Forelimb muscle (tissue), 1 donor: ENCODE measurements at regions not wholly inside any gene's neighbourhood (a gene's known extent, or its start where the extent isn't known, plus 50 kb on each side); places are given as distances from the start of the nearest gene placed in this dataset.
A peak's percentile ranks its signal among the peaks of the same experiment; 100 is the strongest.

Experiments used
- DNase-seq: peaks from one replicate; pipeline ENCODE4 v3.0.0-alpha.2; 2013; ENCODE audit warnings: low read depth

DNA sequence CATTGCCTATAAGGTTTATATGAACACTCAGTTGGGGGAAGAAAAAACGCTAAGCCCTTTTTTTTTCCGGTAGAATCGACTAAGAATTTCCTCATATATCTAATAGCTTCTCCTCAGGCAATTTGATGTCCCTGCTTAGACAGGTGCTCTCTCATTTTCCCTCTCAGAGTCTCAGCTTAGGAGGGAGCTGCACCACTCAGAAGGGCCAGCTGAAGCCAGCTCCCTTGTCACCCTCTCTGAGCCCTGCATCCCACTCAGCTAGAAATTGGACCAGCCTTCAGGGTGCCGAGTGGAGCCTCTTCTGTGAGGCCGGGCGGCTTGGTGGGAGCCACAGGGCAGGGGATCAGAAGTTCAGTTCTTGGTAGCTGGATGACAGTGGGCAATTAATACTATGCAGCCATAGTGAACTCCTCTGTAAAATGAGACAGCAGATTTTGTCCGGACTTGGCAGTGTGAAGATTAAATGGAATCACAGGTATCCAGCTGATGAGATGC lies 368.5 kb downstream of the MAFB start:
- DNase-seq: no peak

DNA sequence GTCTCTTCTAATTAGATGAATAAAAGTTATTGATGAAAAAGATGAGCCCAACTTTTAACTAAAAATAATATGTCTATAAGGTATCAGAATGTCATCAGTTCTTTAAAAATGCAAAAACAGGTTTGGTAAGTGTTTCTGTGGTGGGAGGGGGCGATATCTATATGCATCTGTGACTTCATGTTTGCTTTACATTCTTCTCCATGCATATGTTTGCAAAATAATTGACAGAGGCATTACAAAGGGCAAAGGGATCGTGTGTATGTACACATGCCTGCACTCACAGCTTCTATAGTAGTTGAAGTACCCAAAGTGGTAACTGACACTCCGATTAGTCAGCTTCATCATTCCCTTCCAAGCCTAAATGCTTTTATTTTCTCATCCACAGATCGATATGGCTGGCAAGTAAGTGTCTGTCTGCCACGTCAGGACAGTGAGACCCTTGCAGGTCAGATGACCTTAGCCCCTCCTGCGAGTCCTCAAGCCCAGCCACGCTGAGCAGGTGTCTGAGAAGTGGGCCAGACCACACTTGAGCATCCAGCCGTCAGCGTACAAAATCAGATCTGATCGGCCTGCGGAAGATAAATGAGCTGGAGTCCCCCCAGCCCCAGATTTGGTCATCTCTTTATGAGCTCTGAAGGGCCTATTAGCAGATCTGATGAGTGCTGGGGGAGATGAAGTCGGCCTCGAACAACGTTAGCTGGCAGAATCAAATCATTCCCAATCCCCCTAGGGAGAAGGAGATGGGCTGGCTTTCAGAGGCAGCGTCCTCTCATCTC lies 369.1 kb downstream of the MAFB start:
- peak; percentile 49 for DNase-seq

DNA sequence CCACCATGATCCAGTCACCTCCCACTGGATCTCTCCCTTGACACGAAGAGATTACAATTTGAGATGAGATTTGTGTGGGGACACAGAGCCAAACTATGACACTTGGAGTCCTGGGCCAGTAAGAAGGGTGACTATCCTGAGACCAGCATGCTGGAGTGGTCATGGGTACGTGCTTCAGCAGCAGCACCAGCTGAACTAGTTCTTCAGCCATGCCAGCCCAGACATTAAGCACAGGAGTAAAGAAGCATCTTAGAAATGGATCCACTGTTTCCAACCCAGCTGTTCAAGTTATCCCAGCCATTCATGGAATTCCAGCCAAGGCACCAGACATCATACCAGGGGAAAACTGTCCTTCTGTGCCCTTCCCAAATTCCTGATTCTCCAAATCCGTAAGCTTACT lies 370.0 kb downstream of the MAFB start:
- DNase-seq: no peak

DNA sequence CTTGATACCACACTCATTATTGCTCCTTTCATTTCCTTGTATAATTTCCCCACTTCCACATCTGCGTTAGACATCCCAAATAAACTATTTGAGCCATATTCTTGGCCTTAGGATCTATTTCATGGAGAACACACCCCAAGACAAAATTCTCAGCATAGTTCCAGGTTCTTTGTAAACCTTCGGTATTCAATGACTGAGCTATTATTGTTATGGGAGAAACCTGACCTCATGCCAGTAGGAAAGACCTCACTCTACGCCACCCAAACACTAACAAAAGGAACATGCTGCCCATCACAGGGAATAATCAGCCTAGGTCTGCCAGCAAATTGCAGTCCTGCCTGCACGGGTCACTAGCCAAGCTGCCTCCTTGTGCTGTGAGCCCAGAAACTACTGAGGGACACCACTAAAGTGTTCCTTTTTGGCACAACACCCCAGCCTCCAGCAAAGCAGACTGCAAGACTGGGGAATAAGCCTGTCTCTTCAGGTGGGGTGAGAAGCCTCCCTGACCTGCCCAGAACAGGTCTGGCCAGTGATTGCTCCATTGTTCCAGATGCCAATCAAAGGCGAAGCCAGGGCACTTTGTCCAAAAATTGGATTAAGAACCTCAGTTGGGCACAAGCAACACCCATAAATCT lies 371.8 kb downstream of the MAFB start:
- DNase-seq: no peak

DNA sequence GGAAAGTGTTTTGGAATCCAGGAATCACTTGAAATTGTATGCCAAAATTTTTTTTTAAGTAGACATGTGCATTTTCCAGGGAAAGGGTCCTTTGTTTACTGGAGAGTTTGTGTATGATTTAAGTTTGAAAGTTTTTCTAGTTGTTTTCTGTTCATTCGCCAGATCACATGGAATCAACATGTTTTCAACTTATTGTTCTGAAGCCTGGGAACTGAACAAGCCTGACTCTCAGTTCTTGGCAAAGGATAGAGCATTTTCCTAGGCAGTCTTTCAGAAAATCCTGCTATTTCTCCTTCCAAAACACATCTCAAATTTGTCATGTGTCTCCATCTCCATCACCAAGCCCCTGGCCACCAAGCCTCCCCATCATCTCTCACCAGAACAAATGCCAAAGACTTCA lies 374.8 kb downstream of the MAFB start:
- peak; percentile 90 for DNase-seq

DNA sequence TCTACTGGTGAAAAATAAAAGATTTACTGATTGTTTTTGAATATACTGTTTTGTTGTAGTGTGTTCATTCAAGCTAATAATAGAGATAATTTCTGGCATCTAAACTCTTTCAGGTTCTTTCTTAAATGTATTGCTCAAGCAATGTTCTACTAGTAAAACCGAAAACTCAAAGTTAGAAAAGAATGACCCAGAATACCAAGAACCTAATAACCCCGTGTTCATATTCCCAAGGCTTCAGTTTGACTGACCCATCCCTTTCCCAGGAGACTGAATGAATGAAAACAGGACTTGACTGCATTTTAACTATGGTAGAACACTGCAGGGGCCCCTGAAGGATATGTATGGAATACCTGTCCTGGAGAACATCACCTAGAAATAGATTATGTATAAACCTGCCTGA lies 375.3 kb downstream of the MAFB start:
- no peak for DNase-seq

DNA sequence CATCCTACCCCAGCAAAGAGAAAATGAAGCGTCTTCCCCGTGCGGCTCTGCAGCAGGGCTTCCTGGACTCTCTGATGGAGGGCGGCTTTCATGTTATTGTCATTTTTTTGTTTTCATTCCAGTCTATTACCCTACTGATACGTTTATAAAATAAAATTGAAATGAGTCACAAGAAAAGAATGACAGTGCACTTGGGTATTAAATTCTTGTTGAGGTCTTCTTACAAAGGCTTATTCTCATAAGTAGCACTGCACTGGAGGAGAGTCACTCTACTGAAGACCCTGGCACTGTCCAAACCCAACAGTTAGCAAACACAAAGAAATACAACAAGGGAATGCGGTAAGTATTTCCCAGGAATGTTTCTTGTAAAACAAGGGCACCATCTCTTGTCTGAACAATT lies 379.3 kb downstream of the MAFB start:
- no peak for DNase-seq

DNA sequence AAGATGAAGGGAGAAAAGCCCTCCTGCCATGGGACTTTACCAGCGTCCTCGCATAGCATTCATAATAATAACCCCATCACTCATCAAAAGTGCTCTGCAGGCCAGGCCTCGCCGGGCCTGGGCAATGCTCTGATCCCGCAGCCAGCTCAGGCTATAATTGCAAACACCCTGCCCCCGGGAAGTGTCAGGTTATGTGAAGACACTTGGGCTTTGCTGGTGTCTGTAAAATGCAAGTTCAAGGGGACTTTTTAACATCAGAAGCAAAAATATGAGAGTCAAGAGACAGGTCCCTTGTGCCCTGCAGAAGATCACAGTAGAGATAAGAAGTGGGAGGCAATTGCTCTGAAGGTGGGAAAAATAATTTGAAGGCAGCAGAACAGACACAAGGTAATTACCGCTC lies 381.0 kb downstream of the MAFB start:
- no peak for DNase-seq

DNA sequence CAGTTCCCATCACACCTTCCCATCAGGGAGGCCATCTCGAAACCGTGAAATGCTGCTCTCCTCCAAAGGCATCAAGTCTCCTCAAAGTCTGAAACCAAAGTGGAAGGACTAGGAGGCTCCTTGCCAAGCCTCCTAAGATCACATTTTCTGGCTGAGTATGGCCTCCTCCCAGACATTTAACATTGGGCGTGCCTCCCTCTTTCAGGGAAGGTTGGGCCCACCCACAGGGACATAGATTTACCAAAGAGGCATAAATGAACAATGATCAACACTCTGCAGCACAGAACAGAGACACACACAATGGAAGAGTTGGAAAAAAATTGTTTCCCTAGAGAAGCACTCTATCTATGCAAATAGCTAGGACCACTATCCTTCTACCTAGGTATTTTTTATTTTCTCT lies 381.8 kb downstream of the MAFB start:
- no peak for DNase-seq

DNA sequence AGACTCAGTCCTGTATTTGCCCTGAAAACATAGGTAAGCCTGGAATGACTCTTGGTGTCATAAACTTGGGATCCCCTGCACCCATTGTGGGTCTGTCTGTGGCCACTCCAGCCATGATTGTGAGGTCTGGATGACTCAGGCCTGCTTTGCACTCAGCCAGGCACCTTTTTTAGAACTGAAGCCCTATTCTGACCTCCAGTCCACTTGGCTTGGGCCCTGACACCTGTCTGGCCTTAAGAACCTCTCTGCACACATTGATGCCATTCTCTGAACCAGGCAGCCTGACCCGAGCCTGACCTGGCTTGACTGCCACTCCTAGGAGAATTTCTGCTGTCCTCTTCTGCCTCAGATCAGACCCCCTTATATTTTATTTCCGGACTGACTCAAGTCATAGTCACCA lies 383.7 kb downstream of the MAFB start:
- DNase-seq: no peak

DNA sequence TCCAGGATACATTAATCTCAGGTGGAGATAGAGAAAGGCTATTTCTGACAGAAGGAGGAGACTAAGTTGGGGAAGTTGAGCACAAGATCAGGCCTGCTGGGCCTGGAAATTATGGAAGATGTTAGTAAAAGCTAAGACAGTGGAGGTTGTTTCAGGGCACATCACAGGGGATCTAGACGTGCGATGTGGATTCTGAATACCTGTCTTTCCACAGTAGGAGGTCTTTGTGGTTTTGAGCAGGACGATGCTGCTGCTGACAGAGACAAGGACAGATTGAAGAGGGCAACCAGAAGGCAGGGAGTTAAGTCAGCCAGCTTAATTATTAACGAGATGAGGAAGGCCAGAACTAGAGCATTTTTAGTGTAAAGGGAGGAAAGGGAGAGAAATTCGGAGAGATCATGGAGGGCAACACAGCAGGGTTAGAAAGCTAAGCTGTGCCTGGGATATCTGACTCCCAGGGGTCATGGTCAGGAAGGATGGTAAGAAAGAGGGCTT lies 384.9 kb downstream of the MAFB start:
- DNase-seq: no peak

DNA sequence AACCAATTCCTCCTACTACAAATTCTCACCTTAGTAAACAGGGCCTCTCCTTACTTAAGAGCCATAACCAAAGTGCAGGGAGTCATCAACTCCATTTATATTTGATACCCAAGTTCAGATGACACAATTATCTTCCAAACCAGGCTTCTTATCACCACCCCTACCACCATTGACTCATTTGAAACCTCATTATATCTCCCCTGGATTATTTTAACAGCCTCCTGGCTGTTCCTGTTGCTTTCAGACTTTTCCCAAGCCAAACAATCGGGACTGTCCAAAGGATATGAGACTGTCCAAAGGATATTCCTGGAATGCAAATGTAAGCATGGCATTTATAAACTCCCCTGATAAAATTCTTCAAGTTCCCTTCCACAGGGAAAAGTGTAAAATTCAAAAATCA lies 394.3 kb downstream of the MAFB start:
- no peak for DNase-seq

DNA sequence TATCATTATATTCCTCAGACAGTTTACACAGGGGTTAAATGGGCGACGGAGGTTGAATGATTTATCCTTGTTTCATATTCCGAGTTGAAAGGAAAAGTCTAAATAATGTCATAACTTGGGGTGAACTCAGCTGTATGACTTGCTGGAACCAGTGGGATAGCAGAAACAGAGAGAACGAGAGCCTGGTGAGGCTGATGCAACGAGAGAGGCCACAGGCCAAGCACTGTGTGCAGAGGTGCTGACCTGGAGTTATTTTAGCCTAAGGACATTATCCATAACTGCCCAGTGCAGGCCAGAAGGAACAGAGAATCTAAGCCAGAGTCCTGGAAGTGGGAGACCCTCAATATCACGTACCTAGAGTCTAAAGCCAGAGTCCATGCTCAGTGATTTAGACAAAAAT lies 394.9 kb downstream of the MAFB start:
- DNase-seq: no peak

DNA sequence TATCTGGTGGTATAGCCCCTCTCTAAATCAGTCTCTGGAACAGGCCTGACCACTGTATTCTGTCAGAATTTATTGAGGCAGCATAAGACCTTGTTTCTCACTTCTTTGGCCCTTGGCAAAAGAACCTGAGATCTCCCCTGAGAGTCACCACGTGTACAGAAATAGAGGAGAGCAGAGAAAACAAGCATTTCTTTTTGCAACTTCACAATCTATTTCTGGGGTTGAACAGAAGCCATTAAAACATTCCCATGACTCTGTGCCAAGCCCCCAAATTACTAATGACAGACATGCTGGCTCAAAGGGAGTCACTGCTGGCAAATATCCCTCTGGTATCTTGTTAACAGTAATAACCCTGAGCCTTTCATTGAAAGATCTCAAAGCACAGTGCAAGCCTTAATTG lies 395.3 kb downstream of the MAFB start:
- DNase-seq: no peak

DNA sequence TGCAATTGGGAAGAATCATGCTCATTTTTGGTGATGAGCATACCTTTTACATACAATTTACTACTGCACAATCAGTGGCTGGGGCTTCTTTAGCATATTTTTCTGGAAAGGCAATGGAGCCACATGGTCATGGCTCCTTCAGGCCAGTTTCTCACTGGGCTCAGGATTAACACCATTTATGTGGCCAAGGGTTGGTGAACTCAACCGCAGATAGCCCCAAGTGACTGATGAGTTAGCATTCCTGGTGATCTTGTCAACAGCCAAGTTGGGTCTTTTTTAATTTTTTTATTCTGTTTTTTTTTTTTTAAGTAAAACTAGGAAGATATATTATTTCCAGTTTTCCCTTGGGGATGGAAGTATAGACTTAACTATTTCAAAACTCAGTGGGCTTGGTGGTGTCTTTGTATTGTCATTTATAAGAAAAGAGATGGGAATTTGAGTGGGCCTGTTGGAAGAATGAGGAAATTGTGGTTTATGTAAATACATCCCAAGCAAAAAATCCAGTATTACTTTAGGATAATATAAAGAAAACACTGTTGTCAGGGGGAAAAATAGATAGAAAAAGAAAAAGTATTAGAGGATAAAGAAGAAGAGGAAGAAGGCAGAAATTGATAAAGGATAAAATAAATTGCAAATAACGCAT lies 397.4 kb downstream of the MAFB start:
- DNase-seq: no peak

DNA sequence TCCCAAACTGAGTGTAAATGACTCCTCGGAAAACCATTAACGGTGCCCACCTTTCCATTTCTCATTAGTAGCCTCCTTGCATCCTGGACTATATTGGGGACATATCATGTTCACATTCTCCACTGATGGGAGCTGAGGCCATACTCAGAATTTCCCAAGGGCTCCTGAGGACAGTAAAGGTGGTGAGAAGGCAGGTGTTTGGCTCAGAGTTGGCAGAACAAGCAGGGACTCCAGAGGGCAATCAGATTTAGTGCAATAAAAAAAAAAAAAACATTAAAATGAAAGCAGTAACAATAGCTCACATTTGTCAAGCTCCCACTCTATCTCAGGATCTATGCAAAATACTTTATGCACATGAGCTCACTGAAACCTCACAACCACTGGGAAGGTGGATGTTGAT lies 401.4 kb downstream of the MAFB start:
- no peak for DNase-seq

DNA sequence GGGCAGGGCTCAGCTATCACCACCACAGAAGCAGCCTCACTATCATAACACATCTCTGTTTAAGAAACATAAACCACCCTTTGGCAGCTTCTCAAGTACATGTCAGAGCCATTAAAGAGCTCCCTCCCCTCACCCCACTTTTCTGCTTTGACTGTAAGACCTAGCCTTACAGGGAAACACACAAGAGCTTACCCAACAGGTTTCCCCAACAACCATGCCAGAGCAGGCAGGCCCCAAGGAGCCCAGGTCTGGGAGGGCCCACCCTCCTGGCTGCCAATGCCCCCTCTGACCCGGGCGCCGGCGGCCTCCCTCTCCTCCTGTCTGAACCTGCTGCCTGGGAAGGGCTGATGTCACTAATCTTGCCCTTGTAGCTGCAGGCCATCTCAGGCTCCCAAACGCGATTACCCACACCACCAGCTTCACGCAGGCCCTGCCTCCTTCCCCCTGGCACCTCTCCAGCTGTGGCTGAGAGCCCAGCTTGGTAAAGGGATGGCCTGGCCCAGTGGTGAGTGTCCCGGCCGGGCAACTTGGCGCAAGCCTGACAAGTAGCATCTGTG lies 402.0 kb downstream of the MAFB start:
- no peak for DNase-seq

DNA sequence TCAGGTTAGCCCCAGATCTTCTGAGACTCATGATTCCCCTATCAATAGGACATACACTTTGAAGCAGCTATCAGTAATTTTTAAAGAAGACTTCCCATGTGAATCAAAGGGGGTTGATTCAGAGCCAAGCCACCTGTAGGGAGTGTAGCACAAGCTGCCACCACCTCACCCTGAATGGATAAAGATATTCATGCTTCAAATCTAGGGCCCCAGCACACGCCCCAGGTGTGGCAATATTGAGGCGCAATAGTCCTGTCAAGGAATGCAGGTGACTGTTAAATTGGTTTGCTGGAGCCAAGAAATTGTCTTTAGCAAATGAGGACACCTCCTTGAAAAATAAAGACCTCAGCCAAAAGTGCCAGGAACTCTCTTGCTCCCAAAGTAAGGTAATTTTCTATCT lies 404.4 kb downstream of the MAFB start:
- DNase-seq: no peak

DNA sequence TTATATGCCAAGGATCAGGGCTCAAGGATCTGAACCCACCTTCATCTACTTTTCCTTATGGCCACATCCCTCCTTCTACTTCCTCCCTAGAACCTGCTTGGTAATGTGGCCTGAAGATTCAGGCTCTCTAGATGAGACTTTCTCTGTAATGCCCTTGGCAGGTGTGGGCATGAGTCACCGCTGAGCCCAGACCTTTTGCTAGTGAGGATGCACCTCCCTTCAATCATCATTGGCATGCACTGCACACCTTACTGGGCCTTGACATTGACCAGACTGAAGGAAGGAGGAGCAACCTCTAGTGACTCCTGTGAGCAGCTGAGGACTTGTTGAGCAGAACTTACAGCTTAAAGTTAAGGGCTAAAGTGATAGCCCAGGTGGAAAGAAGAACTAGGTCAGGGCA lies 405.3 kb downstream of the MAFB start:
- DNase-seq: no peak

DNA sequence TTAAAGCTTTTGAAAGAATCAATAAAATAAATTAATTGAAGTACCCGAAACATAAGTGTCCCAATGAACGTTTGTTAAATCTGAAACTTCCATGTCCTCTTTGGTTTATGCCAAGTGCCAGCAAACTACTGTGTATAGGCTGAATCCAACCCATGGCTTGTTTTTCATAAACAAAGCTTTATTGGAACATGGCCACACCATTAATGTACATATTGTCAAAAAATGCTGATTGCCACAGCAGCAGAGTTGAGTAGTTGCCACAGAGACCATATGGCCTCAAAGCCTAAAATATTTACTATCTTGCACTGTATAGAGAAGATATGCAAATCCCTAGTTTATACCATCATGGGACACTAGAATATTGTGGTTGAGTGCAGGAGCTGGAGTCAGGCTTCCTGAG lies 406.1 kb downstream of the MAFB start:
- no peak for DNase-seq

DNA sequence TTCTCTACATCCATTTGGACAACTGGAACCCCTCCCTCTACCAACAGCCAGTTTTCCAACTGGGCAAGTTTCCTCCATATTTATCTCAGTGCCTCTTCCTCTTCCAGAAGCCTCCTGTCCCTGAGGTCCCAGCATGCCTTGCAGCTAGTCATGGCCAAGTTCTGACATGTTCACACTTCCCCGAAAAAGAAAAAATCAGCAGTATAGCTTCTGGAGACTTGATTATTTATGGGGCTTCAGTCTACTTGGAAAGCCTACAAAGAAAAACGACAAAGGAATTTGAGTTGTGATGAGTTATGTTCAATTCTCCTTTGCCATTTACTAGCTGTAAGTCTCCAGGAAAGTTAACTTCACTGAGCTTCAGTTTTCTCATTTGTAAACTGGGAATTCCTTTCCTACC lies 406.5 kb downstream of the MAFB start:
- no peak for DNase-seq

DNA sequence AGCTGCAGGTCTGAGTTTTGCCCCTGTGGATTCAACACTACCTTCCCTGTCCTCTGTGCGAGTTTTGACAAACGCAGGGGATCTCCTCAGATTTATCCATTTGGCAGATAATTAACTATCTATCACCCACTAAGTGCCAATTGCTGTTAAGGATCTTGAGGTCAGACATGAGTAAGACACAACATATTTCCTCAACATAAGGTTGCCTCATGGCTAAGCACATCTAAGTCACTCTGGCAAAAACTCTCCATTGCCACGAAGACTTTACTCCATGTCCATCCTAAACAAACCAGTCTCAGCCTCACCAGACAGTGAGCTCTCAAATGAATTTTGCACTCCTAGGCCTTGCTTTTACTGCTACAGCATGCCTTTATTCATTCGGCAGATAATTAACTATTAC lies 408.4 kb downstream of the MAFB start:
- DNase-seq: no peak

DNA sequence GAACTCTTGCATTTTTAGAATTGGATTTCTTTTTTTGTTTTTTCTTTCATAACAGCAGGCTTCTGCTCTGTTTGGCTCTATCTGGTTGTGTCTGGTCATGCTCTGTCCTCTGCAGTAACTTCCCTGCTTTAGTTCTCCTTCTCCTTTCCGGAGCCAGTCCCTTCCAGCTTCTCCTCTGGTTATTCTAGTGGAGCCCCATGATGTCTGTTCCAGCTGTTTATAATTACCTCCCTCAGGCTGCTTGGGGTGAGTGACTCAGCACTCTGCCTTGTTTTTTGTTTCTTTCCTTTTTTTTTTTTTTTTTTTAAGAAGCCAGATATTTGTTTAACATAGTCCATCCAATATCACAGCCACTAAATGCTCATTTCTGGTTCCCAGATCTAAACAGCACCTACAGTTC lies 409.6 kb downstream of the MAFB start:
- no peak for DNase-seq
